ENCODE measurements at regions not wholly inside any gene's neighbourhood (a gene's known extent, or its start where the extent isn't known, plus 50 kb on each side); places are given as distances from the start of the nearest gene placed in this dataset.

DNA sequence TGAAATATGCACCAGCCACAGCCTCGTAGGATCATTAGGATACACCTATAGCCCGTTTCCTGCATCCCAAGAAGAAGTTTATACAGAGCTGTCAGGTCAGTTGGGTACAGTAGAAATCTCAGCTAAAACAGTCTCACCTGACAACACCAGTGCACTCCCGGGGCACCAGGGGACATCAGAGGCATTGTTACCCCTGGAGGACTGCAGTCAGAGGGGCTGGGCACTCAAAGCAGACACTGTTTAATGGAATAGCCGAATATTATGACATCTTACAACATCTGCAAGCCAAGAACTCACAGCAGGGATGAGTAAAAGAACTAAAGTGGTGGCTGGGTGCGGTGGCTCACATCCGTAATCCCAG, 93.0 kb upstream of the ID2 start (continued):
- TF ChIP-seq, protein P1, sequence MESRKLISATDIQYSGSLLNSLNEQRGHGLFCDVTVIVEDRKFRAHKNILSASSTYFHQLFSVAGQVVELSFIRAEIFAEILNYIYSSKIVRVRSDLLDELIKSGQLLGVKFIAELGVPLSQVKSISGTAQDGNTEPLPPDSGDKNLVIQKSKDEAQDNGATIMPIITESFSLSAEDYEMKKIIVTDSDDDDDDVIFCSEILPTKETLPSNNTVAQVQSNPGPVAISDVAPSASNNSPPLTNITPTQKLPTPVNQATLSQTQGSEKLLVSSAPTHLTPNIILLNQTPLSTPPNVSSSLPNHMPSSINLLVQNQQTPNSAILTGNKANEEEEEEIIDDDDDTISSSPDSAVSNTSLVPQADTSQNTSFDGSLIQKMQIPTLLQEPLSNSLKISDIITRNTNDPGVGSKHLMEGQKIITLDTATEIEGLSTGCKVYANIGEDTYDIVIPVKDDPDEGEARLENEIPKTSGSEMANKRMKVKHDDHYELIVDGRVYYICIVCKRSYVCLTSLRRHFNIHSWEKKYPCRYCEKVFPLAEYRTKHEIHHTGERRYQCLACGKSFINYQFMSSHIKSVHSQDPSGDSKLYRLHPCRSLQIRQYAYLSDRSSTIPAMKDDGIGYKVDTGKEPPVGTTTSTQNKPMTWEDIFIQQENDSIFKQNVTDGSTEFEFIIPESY (IDR thresholded peaks at IDR 0.05), result no peak
- TF ChIP-seq TAF1 (conservative IDR thresholded peaks at IDR 0.05), result no peak

DNA sequence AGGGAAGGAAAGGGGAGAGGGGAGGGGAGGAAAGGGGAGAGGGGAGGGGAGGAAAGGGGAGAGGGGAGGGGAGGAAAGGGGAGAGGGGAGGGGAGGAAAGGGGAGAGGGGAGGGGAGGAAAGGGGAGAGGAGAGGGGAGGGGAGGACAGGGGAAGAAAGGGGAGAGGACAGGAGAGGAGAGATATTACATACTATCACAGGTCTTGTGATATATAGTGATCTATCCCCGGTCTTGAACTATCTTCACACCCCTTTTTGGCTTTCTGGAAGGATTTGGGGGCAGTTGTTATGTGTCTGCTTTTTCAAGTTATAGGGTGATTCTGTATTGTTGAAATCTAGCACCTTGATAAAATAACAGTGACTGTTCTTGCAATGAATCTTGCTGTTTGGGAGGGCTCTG, 92.1 kb upstream of the ID2 start:
- peaks cover 0 to under 1% (median 0%) of the 10 kb centered on the region in 4 donors for H3K4me1 ChIP-seq (ENCODE audit: control insufficient read depth in 4 of 4, insufficient read depth in 4 of 4, low read length in 3 of 4)
- DNase-seq (ENCODE audit: low spot score), result no peak
- no peak overlapping the region for H3K27ac ChIP-seq (ENCODE audit: low read depth in 1 of 2, low read length in 2 of 2)
- H3K9ac ChIP-seq (ENCODE audit: low read depth in 1 of 2, low read length in 2 of 2), result no peak overlapping the region
- H3K36me3 ChIP-seq (ENCODE audit: control insufficient read depth in 4 of 4, insufficient read depth in 3 of 4, low read depth in 1 of 4, low read length in 3 of 4), result no peaks in the 10 kb centered on the region
- no peaks in the 10 kb centered on the region for H3K27me3 ChIP-seq (ENCODE audit: control insufficient read depth in 4 of 4, insufficient read depth in 4 of 4, low read length in 3 of 4)
- WGBS, result 95% methylated on average over 1 of the region's 1 CpG
- H3K4me3 ChIP-seq (ENCODE audit: low read depth in 1 of 3, low read length in 3 of 3), result no peak overlapping the region
- TF ChIP-seq GABPA (IDR thresholded peaks at IDR 0.05 in 1 of 2, conservative IDR thresholded peaks at IDR 0.05 in 1 of 2), result no peak
- no peak for TF ChIP-seq EGR1 (IDR thresholded peaks at IDR 0.05; ENCODE audit: low read depth in 2 of 2)
- TF ChIP-seq, protein P1 (IDR thresholded peaks at IDR 0.05), result no peak
- no peak for TF ChIP-seq HNF4A (conservative IDR thresholded peaks at IDR 0.05)
- H3K9me3 ChIP-seq (ENCODE audit: control insufficient read depth in 4 of 4, low read length in 3 of 4), result no peaks in the 10 kb centered on the region

- Histone ChIP-seq H3K4me3 (ENCODE audit: low read depth in 1 of 3, low read length in 3 of 3) (no peak overlapping the region), H3K27ac (ENCODE audit: low read depth in 1 of 2, low read length in 2 of 2) (no peak overlapping the region), H3K27me3 (ENCODE audit: control insufficient read depth in 4 of 4, insufficient read depth in 4 of 4, low read length in 3 of 4) (no peaks in the 10 kb centered on the region), H3K36me3 (ENCODE audit: control insufficient read depth in 4 of 4, insufficient read depth in 3 of 4, low read depth in 1 of 4, low read length in 3 of 4) (no peaks in the 10 kb centered on the region), H3K9me3 (ENCODE audit: control insufficient read depth in 4 of 4, low read length in 3 of 4) (no peaks in the 10 kb centered on the region), H3K4me1 (ENCODE audit: control insufficient read depth in 4 of 4, insufficient read depth in 4 of 4, low read length in 3 of 4) (no peaks in the 10 kb centered on the region), H3K9ac (ENCODE audit: low read depth in 1 of 2, low read length in 2 of 2) (no peak overlapping the region)
- 86% methylated on average over 6 of the region's 6 CpGs for WGBS
- no peak for DNase-seq (ENCODE audit: low spot score)
- TF ChIP-seq, protein P1 (IDR thresholded peaks at IDR 0.05), result no peak
- TF ChIP-seq YY1 (IDR thresholded peaks at IDR 0.05) (no peak), EGR1 (IDR thresholded peaks at IDR 0.05; ENCODE audit: low read depth in 2 of 2) (no peak), HNF4G (IDR thresholded peaks at IDR 0.05) (no peak), GABPA (IDR thresholded peaks at IDR 0.05 in 1 of 2, conservative IDR thresholded peaks at IDR 0.05 in 1 of 2) (no peak)
Measured at GRCh38 chr2:8590938-8591337, 90.9 kb upstream of the ID2 start.

DNA sequence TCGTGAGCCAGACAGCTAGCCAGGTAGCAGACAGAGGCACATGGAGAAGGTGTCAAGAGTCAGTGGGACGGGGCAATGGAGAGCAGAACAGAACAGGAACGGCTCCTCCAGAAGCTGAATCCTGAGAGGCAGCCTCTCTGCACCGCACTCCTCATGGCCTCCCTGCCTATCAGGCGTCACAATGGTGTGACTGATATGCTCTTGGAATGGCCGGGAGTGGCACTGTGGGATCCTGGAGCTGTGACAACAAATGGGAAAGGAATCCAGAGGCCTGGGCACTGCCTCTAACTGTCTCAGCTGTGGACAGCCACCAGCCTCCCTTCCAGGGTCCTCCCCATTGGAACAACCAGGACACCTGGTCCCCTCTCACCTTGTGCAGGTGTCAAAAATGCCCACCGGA, 89.1 kb upstream of the ID2 start:
- DNase-seq (ENCODE audit: low spot score), result no peak
- Histone ChIP-seq H3K36me3 (ENCODE audit: control insufficient read depth in 4 of 4, insufficient read depth in 3 of 4, low read depth in 1 of 4, low read length in 3 of 4) (no peaks in the 10 kb centered on the region), H3K4me3 (ENCODE audit: low read depth in 1 of 3, low read length in 3 of 3) (no peak overlapping the region), H3K9me3 (ENCODE audit: control insufficient read depth in 4 of 4, low read length in 3 of 4) (no peaks in the 10 kb centered on the region), H3K4me1 (ENCODE audit: control insufficient read depth in 4 of 4, insufficient read depth in 4 of 4, low read length in 3 of 4) (peaks cover 0 to 4% (median 3%) of the 10 kb centered on the region in 4 donors), H3K27me3 (ENCODE audit: control insufficient read depth in 4 of 4, insufficient read depth in 4 of 4, low read length in 3 of 4) (no peaks in the 10 kb centered on the region), H3K27ac (ENCODE audit: low read depth in 1 of 2, low read length in 2 of 2) (no peak overlapping the region), H3K9ac (ENCODE audit: low read depth in 1 of 2, low read length in 2 of 2) (no peak overlapping the region)
- WGBS, result 84% methylated on average over 7 of the region's 7 CpGs
- TF ChIP-seq JUND (IDR thresholded peaks at IDR 0.05) (no peak), HNF4A (conservative IDR thresholded peaks at IDR 0.05) (no peak), NR2F2 (IDR thresholded peaks at IDR 0.05) (no peak), GABPA (IDR thresholded peaks at IDR 0.05 in 1 of 2, conservative IDR thresholded peaks at IDR 0.05 in 1 of 2) (no peak), YY1 (IDR thresholded peaks at IDR 0.05) (no peak), FOXA2 (IDR thresholded peaks at IDR 0.05) (no peak), SP1 (IDR thresholded peaks at IDR 0.05) (no peak), RAD21 (IDR thresholded peaks at IDR 0.05) (no peak)
- TF ChIP-seq, protein P2, sequence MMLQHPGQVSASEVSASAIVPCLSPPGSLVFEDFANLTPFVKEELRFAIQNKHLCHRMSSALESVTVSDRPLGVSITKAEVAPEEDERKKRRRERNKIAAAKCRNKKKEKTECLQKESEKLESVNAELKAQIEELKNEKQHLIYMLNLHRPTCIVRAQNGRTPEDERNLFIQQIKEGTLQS (IDR thresholded peaks at IDR 0.05), result no peak
- TF ChIP-seq, protein P3, sequence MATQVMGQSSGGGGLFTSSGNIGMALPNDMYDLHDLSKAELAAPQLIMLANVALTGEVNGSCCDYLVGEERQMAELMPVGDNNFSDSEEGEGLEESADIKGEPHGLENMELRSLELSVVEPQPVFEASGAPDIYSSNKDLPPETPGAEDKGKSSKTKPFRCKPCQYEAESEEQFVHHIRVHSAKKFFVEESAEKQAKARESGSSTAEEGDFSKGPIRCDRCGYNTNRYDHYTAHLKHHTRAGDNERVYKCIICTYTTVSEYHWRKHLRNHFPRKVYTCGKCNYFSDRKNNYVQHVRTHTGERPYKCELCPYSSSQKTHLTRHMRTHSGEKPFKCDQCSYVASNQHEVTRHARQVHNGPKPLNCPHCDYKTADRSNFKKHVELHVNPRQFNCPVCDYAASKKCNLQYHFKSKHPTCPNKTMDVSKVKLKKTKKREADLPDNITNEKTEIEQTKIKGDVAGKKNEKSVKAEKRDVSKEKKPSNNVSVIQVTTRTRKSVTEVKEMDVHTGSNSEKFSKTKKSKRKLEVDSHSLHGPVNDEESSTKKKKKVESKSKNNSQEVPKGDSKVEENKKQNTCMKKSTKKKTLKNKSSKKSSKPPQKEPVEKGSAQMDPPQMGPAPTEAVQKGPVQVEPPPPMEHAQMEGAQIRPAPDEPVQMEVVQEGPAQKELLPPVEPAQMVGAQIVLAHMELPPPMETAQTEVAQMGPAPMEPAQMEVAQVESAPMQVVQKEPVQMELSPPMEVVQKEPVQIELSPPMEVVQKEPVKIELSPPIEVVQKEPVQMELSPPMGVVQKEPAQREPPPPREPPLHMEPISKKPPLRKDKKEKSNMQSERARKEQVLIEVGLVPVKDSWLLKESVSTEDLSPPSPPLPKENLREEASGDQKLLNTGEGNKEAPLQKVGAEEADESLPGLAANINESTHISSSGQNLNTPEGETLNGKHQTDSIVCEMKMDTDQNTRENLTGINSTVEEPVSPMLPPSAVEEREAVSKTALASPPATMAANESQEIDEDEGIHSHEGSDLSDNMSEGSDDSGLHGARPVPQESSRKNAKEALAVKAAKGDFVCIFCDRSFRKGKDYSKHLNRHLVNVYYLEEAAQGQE (IDR thresholded peaks at IDR 0.05), result no peak
- TF ChIP-seq, protein P4, sequence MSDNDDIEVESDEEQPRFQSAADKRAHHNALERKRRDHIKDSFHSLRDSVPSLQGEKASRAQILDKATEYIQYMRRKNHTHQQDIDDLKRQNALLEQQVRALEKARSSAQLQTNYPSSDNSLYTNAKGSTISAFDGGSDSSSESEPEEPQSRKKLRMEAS (IDR thresholded peaks at IDR 0.05), result no peak
